ENCODE measurements at regions not wholly inside any gene's neighbourhood (a gene's known extent, or its start where the extent isn't known, plus 50 kb on each side); places are given as distances from the start of the nearest gene placed in this dataset.
A peak's percentile ranks its signal among the peaks of the same experiment; 100 is the strongest.
"Not testable (repeated sequence)": the region's sequence is repeated elsewhere in the genome, so short reads cannot be mapped to it uniquely, and the experiment has no call there.

DNA sequence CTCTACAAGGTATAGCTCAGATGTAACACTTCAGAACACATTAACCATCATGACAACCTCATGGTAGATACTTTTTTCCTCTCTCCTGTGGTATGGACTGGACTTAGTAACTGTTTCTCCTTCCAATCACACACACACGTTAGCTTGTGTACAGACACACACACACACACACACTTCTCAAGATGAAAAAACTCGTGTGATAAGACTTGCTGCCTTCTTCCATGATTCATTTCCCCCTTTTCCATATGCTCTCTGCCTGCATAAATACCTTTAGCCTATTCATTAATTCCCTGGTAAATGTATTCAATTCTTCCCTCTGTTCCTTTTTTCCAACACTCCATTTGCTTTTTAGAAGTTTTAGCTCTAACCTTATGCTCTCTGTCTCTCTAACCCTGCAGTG lies 118.9 kb upstream of the TANK start:
- DNase-seq = no peak

DNA sequence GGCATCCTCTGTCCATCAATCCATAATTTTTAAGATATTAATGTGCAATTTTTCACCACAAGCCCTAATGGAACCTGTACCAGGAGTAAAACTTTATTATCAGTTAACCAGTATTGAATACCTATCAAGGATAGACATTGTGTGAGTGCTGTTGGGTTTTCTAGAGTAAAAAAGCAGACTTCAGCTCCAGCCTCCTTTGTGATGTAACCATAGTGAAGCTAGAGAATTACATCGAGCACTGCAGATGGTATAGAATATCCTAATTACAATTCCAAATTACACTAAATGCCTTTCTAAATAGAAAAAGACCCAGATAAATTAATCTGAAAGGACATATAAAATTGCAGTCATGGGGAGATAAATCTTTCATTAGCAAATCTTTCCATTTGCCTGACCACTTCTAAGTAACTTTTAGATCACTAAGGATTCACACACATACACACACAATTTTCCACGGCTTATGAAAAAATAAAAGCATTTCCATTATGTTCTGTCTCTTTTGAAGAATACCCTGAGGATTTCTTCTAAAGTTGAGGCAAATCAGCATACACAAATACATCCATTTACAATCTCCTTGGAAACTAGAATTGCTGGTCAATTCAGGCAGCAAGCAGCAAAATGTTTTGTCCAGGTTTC lies 117.1 kb upstream of the TANK start:
- DNase-seq = no peak

DNA sequence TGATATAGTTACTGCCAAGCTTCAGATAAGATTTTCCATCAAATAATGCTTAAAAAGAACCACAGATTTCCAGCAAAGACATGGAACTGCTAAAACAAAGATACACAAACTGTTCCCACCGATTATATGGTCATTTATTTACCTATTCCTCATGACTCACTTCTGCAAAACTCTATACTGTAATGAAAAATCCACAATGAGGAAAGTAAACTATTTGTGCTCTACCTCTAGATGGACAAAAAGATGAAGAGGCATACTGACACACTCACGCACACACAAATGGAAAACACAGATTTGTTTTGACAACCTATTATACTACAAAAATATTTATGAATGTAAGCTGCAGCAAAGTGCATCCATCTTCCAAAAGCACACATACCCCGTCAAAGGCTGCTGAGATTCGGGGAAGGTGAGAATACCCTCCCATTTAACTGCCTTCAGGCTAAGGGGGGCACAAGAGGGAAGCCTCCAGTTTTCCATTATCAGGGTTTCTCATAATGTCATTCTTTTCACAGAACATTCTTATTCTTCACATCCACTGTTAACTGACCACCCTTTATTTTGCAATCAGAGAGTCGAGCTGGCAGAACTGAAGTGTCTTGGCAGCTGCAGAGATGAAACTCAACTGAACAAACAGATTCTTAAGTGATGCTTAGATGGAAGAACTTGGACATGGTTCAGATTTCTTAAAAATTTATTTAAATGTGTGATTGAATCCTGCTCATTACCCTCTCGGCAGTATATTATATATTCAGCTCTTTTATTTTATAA lies 115.9 kb upstream of the TANK start:
- no peak for DNase-seq

DNA sequence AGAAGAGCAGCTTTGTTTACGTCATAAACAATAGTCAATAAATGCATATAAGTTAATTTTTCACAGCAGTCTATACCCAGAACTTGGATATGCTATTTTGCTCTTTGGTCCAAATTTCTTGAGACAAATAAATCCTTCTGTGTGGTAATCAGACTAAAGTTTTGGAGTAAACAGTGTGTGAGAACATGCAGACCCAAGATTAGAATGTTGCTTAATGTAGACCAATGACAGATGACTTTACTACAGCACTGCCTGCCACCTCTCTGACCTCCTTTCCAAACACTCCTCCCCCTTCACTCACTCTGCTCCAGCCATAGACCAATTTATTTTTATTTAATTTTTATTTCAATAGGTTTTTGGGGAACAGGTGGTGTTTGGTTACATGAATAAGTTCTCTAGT lies 115.3 kb upstream of the TANK start:
- no peak for DNase-seq

DNA sequence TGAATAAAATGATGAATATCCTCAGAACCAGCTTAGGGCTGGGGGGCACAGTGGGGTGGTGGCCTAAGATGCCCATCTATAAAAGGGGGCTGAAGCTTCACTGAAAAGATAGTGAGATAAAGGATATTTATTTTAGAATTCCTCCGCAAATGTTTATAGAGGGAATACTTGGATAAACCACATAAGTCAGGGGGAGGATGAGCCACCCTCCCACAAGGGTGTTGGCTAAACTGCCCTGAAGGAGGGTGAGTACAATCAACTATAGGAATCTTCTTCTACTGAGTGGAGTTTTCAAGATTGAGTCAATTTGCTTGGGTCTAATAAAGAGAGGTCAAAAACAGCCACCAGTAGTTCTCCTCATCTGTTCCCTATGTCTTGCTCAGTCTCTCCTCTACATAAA lies 114.5 kb upstream of the TANK start:
- no peak for DNase-seq

DNA sequence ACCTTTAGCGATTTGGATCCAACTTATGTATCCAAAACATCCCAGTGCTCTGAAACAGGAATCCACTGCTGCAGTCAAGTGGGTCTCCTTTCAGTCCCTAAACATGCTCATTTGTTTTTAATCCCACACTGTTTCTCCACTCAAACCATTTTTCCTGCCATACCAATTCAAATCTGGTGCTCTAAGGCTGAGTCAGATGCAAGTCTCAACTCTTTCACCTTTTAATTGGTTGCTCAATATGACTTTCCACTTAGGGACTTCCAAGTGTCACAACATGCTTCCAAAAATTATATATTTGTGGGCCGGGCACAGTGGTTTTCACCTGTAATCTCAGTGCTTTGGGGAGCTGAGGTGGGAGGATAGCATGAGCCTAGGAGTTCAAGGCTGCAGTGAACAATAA lies 113.4 kb upstream of the TANK start:
- DNase-seq = no peak

DNA sequence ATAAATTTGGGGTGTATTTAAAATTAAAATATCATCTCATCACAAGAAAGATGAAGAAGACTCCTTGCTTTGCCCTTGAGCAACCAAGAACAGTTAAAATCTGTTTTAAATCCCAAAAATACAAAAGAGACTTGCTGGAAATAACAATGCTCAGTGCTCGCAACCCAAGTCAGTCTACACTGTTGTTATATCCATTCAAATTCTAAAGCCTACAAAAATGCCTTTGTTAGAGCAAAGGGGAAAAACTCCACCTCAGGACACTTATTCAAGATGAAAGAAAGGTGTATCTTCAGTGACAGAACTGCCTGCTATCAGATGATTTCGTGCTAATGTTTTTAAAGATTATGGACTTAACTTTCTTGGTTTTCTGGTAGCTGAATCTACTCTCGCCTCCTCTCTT lies 111.9 kb upstream of the TANK start:
- DNase-seq = no peak

DNA sequence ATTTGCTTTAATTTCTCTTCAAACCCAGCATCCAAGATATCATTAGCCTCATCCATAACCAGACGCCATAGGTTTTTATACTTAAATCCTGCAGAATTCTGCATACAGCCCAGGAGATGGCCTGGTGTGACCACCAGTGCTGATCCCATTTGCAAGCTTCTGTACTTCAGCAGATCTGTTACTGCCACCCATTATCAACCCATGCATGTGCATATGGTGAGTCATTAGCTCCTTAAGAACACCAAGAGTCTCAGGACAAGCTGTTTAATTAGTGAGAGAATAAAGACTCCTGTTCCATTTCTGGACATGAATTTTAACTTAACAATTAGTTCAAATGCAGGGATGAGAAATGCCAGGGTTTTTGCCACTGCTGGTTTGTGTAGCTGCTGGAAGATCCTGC lies 110.7 kb upstream of the TANK start:
- no peak for DNase-seq

DNA sequence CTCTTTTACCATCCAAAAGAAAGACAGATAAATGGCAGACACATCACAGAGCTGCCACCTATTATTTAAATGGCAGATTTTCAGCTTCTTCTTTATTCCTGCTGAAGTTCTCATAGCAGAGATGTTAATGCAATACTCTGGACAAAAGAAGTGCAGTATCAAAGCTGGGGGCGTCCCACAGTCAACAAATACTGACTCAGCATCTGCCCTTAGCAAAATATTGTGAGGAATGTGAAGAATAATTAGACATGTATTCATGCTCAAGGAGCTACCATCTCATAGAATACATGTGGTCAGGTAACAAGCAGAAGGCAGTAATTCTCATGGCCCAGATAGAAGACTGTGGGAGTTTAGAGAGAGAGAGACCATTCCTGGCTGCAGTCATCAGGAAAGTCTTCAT lies 108.0 kb upstream of the TANK start:
- DNase-seq = no peak

DNA sequence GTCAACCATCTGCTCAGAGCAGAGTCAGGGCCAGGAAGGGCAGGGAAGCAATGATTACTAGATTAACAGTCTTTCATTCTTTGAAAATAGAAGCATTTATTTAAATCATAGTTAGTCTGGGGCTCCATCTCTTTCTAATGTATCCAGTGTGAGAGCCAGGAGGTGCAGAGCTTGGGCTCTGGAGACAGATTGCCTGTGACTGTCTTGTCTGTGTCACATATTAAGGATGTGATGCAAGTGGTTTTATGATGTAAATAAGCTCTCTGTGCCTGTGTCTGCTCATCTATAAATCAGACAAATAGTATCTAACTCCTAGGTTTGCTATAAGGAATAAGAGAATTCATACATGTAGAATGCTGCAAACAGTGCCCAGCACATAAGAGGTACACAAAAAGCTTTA lies 104.9 kb upstream of the TANK start:
- no peak for DNase-seq

DNA sequence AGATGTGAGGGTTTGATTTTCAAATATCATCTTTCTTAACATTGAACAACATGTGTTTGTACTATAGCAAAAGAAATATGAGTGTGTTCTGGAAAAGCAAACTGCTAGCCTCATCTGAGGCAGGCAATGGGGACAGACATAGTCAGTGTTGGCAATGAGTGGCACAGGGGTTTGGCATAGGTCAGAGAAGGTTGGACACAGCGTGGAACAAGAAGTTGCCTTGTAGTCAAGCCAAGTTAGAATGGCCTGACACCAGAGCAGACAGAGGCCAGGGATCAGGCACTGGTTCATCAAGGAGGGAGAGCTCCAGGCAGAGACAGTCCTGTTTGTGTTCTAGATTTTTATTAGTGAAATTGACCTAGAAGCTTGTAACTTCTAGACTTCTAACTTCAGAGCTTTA lies 100.8 kb upstream of the TANK start:
- no peak for DNase-seq

DNA sequence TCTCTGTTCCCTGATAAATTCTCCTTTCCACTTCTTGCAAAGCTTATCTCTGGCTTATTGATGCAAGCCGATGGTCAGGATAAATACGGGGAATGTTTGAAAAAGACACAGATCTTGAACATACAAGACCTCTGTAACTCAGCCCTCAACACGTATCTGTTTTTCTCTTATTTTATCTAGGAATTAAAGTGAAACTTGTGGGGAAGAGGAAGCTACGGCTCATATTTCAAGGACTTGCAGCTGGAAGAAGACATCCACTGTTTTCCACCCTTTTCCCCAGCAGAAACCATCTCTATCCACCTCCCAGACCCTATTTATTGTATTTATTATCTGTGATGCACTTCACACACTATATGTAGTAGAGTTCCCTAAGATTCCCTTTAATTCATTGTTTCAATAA lies 98.4 kb upstream of the TANK start:
- no peak for DNase-seq

DNA sequence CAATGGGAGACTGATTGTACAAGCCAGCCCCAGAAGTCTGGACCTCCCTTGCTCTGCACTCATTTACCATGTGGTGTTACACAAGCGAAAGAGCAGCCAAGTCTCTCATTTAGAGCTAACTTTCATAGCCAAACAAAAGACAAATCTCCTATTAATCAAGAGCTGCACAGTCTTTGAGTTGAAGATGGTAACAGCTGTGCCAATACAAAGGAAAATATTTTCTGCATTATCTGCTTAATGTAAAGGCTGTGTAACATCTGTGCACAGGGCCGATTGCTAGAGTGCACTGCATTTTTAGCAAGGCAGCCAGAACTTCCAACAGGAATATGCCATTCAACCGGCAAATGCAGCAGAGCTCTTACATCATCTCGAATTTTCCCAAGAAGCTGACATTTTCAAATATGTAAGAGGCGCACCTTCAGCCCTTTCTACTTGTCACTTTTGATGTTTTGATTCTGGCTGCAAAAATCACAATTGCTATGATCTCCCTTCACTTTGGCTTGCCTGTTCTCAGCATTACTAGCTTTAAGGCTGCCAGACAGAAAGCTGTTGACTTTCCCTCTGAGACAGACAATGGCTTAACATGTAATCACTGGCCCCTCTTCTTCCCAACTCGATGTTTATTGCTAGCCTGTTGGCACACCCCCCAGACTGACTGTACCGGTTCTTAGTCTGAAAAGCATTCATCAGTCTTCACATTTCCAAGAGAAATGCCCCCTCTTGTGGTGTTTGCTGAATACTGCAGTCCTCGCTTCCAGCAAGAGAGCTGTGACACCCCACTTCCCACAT lies 96.9 kb upstream of the TANK start:
- peak; percentile 89 for DNase-seq

DNA sequence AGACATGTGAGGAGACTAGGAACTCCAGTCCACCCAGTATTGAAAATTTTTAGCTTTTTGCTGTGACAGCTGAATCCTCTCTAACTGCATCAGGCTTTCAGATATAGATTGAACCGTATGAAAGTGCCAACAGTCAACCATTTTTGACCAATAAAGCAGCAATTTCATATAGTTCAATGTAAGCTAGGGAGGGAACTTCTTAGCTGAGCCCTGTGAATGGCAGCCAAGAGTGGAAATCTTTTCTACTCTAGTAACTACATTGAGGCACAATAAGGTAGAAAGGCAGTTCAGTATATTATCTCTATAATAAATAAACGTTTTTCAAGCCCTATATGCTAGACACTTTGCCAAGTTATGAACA lies 96.3 kb upstream of the TANK start:
- no peak for DNase-seq

DNA sequence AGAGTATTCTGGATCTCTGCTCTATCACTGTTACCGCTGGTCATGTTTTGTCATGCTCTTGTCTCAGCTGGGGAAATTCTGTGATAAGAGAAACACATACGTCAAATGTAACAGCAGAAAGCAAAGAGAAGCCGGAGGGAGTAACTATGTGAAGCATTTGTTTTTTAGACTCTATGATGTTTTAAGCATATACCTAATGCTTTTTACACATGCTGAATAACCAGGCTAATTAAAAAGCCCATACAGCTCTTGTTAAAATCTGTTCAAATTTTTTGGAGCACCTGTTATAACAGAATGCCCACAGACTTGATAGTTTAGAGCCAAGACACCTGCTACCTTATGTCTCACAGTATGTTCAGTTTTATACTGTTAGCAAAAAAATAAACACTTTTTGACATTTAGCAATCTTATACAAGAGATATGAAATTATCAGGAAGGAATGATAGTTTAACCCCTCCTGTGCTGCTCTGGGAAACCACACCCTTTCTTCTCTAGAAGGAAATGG lies 92.3 kb upstream of the TANK start:
- no peak for DNase-seq

DNA sequence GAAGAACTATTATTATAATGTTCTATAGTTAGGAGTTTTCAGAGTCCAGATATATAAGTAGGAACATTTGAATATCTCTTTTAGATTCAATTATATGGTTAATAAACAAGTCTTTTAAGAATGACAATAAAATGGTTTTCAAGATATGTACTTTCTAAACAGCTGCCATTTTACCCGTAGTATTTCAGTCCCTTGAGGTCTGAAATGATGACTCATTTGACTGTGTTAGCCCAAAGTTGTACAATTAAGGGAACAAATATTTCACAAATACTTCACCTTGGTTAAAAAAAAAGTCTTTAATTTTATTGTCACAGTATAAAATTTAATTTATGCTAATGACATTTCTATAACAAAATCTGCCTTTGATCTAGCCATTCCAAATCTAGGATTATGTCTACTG lies 91.6 kb upstream of the TANK start:
- no peak for DNase-seq

DNA sequence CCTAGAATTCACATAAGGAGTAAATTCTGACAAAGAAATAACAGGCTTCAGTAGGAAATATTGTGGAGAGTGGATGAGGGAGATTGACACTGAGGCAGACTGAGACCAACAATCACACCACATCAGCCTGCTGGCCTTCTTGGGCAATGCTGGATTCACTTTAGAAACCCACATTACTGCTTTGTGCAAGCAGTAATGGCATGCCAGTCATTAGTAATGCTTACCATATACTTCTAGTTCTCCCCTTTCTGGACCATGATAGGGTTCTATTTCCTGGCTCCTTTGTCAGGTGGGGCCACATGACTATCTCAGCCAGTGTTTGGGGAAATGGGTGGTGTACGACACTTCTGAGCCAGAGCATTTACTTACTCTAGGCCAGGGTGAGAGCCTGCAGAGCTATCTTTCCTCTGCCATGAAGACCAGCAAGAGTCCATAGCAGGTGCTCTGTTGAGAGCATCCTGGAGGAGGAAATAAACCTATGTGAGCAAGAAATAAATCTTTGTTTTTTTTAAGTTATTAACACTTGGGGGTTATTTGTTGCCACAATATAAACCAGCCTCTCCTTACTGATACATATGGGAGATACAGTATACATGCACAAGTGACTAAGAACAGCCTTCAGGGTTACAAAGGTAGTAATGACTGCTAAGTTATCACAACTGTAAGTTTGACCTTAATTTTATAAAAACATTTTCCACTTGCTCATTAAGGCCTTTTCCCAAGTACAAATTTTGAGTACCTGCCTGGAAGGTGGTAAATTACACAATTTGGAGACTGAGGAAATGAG lies 89.3 kb upstream of the TANK start:
- no peak for DNase-seq

DNA sequence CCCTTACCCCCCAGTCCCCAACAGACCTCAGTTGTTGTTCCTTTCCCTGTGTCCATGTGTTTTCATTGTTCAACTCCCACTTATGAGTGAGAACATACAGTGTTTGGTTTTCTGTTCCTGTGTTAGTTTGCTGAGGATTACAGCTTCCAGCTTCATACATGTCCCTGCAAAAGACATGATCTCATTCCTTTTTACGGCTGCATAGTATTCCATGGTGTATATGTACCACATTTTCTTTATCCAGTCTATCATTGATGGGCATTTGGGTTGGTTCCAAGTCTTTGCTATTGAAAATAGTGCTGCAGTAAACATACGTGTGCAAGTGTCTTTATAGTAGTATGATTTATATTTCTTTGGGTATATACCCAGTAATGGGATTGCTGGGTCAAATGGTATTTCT lies 87.8 kb upstream of the TANK start:
- not testable (repeated sequence) for DNase-seq

DNA sequence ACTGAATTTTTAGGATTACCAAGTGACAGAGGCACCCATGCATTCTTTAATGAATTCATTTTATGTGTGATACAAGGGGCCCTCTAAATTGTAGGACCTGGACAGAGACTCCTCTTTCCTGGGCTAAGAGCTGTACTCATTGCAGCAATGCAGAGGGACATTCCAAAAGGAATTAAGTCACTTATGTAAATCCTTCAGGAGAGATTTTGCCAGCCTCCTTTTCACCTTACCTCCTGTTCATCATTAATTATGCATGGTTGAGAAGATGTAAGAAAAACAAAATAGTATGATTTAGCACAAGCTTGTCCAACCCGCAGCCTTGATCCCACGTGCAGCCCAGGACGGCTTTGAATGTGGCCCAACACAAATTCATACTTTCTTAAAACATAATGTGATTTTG lies 84.5 kb upstream of the TANK start:
- DNase-seq = no peak

DNA sequence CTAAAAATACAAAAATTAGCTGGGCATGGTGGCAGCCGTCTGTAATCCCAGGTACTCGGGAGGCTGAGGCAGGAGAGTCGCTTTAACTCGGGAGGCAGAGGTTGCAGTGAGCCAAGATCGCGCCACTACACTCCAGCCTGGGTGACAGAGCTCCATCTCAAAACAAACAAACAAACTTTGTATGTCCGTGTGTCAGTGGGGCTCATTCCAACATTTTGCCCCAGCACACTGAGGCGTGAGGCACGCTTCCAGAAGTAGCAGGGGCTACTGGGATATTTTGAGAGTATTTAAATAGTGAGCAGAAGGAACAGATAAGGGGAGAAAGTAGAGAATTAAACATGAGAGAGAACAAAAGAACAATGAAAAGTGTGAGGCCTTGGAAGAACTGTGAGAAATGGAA lies 83.3 kb upstream of the TANK start:
- DNase-seq = no peak

DNA sequence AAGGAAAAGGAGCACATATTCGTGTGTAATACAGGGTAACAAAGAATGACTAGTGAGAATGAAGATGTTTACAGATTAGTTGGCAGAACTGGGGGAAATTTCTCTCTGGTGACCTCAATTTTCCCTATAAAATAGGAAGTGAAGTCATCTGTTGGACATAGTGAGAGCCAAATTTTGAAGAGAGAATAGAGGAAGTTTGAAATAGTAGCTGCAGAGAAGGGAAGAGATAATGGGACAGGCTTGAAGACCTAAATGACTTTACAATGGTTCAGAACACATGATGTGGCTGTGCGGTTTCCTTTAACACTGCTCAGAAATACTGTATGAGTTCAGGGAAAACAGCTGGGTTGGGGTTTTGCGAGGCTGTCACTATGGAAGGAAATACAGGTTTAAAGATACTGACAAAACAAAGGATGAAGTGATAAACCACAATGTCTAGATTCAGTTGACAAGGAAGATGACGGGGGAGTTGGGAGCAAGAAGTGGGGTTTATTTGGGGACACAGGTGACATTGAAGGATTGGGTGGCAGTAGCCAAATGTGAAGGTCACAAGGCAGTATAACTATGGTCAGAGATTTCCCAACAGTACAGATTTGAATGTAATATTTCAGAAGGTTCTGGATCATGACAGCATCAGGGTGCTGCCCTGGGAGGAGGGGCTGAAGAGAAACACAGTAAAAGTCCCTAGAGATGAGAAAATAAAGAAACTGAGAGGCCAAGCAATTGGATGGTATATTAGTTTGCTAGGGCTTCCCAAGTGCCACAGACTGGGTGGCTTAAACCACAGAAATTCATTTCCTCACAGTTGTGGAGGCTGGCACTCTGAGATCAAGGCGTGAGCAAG lies 82.6 kb upstream of the TANK start:
- DNase-seq = no peak

DNA sequence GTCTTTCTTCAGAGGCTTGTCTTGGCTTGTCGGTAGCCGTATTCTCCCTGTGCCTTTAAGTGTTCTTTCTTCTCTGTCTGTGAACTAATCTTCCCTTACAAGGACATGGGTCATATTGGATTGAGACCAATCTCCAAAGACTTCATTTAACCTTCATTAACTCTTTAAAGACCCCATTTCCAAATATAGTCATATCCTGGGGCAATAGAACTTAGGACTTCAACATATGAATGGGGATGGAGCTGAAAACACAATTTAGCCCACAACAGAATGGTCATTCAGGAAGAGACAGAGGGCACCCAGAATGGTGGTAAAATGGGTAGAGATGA lies 82.1 kb upstream of the TANK start:
- DNase-seq = no peak

DNA sequence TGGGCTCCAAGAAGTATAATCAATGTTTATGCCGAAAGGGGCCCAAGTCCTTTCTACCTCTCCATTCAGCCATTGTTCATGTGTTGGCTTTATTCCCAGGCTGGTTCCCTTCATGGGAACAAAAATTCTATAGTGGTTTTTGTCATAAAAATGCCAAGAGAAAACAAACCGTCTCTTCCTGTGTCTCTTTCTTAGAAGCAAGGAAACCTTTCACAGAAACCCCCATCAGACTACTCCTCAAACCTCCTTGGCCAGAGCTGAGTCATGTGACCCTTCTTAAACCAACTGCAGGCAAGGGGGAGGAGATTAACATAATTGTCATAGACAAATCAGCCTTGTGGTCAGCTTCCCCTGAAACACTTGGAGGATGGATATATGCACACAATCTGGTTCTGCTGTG lies 75.1 kb upstream of the TANK start:
- DNase-seq = peak; percentile 26
